NCI-H128 (cell line): ENCODE measurements at regions not wholly inside any gene's neighbourhood (a gene's known extent, or its start where the extent isn't known, plus 50 kb on each side); places are given as distances from the start of the nearest gene placed in this dataset.
A peak's percentile ranks its signal among the peaks of the same experiment; 100 is the strongest.
"Not testable (repeated sequence)": the region's sequence is repeated elsewhere in the genome, so short reads cannot be mapped to it uniquely, and the experiment has no call there.

Experiments used
- DNase-seq: peaks from one replicate; lab custom pipeline; 2025; ENCODE audit not compliant: unreplicated experiment; lab: John Stamatoyannopoulos, UW

- no peak for DNase-seq
These were observed 204.4 kb downstream of the OTUD1 start for GRCh38 chr10:23643111-23643780.

- no peak for DNase-seq
These were observed 209.7 kb downstream of the OTUD1 start for GRCh38 chr10:23648618-23649017.

DNA sequence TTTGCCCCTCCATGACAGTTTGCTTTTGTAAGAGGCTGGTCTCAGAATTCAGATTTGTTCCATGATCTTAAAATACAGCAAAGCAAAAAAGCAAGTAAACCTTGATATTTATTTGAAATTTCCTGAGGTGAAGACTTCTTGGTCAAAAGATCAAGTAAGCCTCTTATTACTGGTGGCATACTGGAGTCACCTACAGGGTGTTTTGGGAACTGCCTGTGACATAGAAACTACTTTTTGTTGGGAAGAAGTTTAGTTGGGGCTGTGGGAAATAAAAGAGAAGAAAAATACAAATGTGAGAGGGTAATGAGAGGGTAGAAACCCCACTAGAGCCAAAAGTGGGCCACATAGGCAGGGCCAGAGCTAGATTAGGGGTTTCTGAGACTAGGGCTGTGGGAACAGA, 217.9 kb downstream of the OTUD1 start:
- DNase-seq, result no peak

- DNase-seq, result no peak
These were observed 218.8 kb downstream of the OTUD1 start for GRCh38 chr10:23657677-23658076.

GRCh38 chr10:23671866-23672265, 233.0 kb downstream of the OTUD1 start:
- not testable (repeated sequence) for DNase-seq

DNA sequence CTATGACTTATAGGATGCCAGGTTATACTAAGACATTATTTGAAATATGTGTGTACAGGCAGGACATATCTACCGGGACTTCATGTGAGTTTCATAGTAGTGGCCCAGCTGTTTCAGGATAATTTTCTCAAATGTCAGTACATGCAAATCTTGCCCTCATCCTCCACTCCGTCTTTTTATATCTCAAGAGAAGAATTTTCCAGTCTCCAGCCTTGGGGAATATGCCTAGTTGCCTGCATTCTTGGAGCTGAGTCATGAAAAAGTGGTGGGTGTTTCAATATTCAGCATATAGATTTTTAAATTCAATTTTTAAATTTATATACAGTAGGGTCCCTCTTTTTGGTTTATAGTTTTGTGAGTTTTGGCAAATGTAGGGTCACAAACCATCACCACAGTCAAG, 236.7 kb downstream of the OTUD1 start:
- DNase-seq, result no peak

- no peak for DNase-seq
These were observed 237.4 kb downstream of the OTUD1 start for GRCh38 chr10:23676296-23676695.

DNA sequence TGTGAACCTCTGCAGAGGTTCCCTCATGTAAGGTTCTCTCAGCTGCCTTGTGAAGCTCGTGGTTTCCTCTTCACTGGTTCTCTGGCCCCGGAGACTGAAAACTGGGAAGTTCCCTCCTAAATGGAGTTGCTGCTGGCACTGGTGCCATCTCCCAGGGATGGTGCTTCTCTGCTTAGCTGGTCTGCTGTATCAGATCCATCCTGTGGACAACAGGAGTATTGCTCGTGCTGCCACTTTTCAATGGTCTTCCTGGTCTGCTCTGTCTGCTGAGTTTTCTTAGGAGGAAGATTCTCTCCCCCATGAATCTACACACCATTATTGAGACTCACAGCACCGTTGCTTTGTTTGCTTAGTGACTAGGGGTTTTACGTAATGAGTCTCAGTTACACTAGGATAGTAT, 247.8 kb downstream of the OTUD1 start:
- no peak for DNase-seq

DNA sequence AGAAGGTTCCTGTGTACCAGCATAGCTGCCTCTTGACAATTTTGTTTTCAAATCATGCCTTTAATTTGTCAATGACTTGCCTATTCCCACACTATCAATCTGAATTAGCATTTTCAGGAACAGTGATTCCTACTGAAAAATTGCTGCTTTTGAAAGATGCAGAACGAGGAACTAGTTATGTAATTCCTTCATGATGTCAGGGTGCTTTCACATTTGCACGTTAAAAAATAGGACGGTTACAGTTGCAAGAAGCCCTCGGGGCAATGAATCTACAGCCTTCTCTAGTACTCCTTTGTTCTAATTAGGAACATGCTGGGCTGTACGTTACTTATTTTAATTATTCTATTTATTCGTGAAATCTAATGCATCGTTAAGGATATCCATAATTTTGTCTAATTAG, 253.9 kb downstream of the OTUD1 start:
- no peak for DNase-seq

DNA sequence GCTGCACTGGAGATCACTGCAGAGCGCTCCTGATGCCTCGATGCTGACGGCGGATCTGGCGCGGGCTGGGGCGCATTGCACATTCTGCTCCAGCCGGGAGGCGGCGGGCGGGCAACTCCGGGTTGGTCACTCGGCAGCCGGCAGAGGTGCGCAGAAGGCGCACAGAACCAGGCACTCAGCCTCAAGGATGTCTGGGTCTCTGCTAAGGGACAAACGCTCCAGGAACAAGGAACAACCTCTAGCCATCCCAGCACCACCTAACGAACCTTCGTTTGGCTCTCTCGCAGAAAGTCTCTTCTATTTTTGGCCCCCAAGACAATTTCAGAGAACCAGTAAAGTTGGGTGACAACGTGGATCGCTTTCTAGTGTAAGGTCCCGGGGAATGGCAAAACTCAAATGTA, 254.6 kb downstream of the OTUD1 start:
- no peak for DNase-seq

GRCh38 chr10:23693925-23694324, 255.1 kb downstream of the OTUD1 start:
- DNase-seq, result no peak

DNA sequence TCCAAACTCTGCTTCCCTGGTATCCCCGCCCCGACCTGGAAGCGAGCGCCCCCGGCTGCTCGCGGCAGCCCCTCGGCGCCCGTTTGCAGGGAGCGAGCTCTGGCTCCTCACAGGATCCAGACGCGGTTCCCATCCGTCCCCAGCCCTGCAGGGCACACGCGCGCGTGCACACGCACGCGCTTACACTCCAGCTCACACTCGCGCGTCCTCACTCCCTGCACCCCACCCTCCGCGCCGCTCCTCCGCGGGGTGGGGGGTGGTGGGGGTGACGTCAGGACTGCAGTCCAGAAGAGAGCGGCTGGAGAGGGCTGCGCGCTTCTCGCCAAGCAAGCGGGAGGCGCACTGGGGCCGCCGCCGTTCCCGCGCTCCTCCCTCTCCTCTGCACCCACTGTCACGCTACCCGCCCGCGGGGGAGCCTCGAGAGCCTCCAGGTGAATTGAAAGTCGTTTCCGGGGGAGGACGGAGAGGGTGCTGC, 255.6 kb downstream of the OTUD1 start:
- DNase-seq, result peak; percentile 9

GRCh38 chr10:23694921-23695824, 256.3 kb downstream of the OTUD1 start:
- no peak for DNase-seq

GRCh38 chr10:23695825-23696420, 257.0 kb downstream of the OTUD1 start:
- DNase-seq, result no peak

- no peak for DNase-seq
These were observed 257.6 kb downstream of the OTUD1 start for GRCh38 chr10:23696476-23696875.

DNA sequence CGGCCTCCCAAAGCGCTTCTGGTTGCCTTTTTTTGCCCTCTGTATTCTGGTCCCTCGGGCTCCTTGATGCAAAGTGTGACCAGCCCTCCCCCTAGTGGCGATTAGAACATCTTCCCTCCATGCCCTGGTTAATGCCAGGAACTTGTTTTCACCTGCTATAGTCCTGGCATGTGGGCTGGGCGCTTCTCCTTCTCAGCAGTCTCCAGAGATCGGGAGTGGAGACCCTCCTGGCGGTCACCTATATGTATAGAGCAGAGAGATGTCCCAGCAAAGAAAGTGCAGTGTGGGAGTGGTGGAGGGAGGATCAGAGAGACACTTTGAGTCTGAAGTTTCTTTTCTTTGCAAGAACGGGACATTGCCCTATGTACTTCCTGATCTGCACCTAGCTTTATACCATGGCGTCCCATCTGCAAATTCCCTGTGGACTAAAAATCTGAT, 264.1 kb downstream of the OTUD1 start:
- peak; percentile 7 for DNase-seq

- no peak for DNase-seq
These were observed 276.5 kb downstream of the OTUD1 start for GRCh38 chr10:23715363-23715762.

- DNase-seq, result no peak
These were observed 279.0 kb downstream of the OTUD1 start for GRCh38 chr10:23717913-23718312.

GRCh38 chr10:23718946-23719345, 280.1 kb downstream of the OTUD1 start:
- DNase-seq, result no peak

- no peak for DNase-seq
These were observed 284.9 kb downstream of the OTUD1 start for GRCh38 chr10:23723796-23724195.

GRCh38 chr10:23725548-23725947, 286.7 kb downstream of the OTUD1 start:
- no peak for DNase-seq

DNA sequence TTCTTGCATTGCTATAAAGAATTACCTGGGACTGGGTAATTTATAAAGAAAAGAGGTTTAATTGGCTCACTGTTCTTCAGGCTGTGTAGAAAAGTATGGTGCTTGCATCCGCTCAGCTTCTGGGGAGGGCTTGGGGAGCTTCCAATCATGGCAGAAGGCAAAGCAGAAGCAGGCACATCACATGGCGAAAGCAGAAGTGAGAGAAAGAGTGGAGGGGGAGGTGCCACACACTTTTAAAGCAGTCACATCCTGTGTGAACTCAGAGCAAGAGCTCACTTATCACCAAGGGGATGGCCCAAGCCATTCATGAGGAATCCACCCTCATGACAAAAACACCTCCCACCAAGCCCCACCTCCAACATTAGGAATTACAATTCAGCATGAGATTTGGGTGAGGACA, 303.5 kb downstream of the OTUD1 start:
- DNase-seq, result no peak
